Esophagus muscularis mucosa (tissue), 4 donors: ENCODE measurements at regions not wholly inside any gene's neighbourhood (a gene's known extent, or its start where the extent isn't known, plus 50 kb on each side); places are given as distances from the start of the nearest gene placed in this dataset.

Experiments
- DNase-seq: peaks from one replicate; pipeline ENCODE4 v3.0.0-alpha.2; 2017; ENCODE audit errors: extremely low spot score
- H3K27ac ChIP-seq, 4 donors: fragments of 200-600 bp; sonication (generic); replicated peaks in 1 of 4; 1 replicate in 3 of 4; 2 replicates in 1 of 4; pipeline ENCODE4 v1.5.1; 2016 to 2019; ENCODE audit warnings: mild to moderate bottlenecking in 1 of 4
- H3K27me3 ChIP-seq, 4 donors: fragments of 200-600 bp; sonication (generic); one replicate each; pipeline versions ENCODE4 v1.5.1 to v1.6.0; 2016 to 2019
- H3K36me3 ChIP-seq, 4 donors: fragments of 200-600 bp; sonication (generic); one replicate each; pipeline ENCODE4 v1.5.1; 2016 to 2019
- H3K4me1 ChIP-seq, 4 donors: fragments of 200-600 bp; sonication (generic); one replicate each; pipeline ENCODE4 v1.5.1; 2016 to 2019
- H3K4me3 ChIP-seq, 4 donors: fragments of 200-600 bp; sonication (generic); 1 replicate in 2 of 4; 2 replicates in 2 of 4; pipeline ENCODE4 v1.5.1; 2016 to 2019; ENCODE audit warnings: mild to moderate bottlenecking in 4 of 4, moderate library complexity in 1 of 4
- H3K9me3 ChIP-seq, 4 donors: fragments of 200-600 bp; sonication (generic); 1 replicate in 3 of 4; 2 replicates in 1 of 4; pipeline ENCODE4 v1.5.1; 2016 to 2019
- CTCF ChIP-seq, 3 experiments: fragments of 200-600 bp in 2 of 3; fragments of 450-650 bp in 1 of 3; sonication (generic) in 2 of 3; IDR thresholded peaks; one replicate each; pipeline ENCODE4 v1.5.1; 2017 to 2019; ENCODE audit warnings: antibody characterized with exemption in 3 of 3, mild to moderate bottlenecking in 2 of 3, moderate library complexity in 1 of 3
- EP300 ChIP-seq: sonication (generic); formaldehyde crosslinking; IDR thresholded peaks from one replicate; pipeline ENCODE4 v1.6.1; 2017; ENCODE audit warnings: antibody characterized with exemption
- POLR2A ChIP-seq: fragments of 450-650 bp; IDR thresholded peaks from one replicate; pipeline ENCODE4 v1.6.1; 2017; ENCODE audit warnings: antibody characterized with exemption, moderate library complexity, mild to moderate bottlenecking, low read depth
- POLR2AphosphoS5 ChIP-seq, 2 donors: sonication (generic); formaldehyde crosslinking; IDR thresholded peaks; one replicate each; pipeline ENCODE4 v1.6.1; 2017; ENCODE audit warnings: antibody characterized with exemption in 2 of 2
- WGBS: methylation state at CpG from one replicate; pipeline ENCODE4 v1.1.5; 2018; 5-methylcytosine and 5-hydroxymethylcytosine counted together
- intact Hi-C: fragments of 100-400 bp; cut with DNase I; formaldehyde crosslinking; loops from one replicate; pipeline ENCODE4 v1.15.1; 2023

- Histone ChIP-seq H3K4me3 (no peak overlapping the region), H3K27ac (no peak overlapping the region), H3K4me1 (peaks cover 0 to 10% (median 3%) of the 10 kb centered on the region in 4 donors), H3K9me3 (no peaks in the 10 kb centered on the region), H3K36me3 (no peaks in the 10 kb centered on the region), H3K27me3 (no peaks in the 10 kb centered on the region)
- intact Hi-C loops, result no loop called here
- no peak for TF ChIP-seq POLR2A
- TF ChIP-seq POLR2AphosphoS5 (IDR thresholded peaks at IDR 0.05), result no peak
- no peak for TF ChIP-seq CTCF (IDR thresholded peaks at IDR 0.05)
- no peak for TF ChIP-seq EP300
- WGBS, result 96% methylated on average over 2 of the region's 2 CpGs
- no peak for DNase-seq
Observed at GRCh38 chr6:158912655-158913054, 87.3 kb downstream of the RSPH3 start.

GRCh38 chr6:158911746-158912480 is 88.1 kb downstream of the RSPH3 start:
- no peaks in the 10 kb centered on the region for H3K27me3 ChIP-seq
- no peak for DNase-seq
- no peak overlapping the region for H3K27ac ChIP-seq
- no peaks in the 10 kb centered on the region for H3K9me3 ChIP-seq
- no peak overlapping the region for H3K4me3 ChIP-seq
- H3K36me3 ChIP-seq, result no peaks in the 10 kb centered on the region
- 69% methylated on average over 5 of the region's 5 CpGs for WGBS
- H3K4me1 ChIP-seq, result peaks cover 0 to 2% (median 0%) of the 10 kb centered on the region in 4 donors
- intact Hi-C loops, result no loop called here
- TF ChIP-seq POLR2A, result no peak
- TF ChIP-seq EP300, result no peak
- no peak for TF ChIP-seq CTCF (IDR thresholded peaks at IDR 0.05)
- no peak for TF ChIP-seq POLR2AphosphoS5 (IDR thresholded peaks at IDR 0.05)

GRCh38 chr6:158910484-158911440 is 89.2 kb downstream of the RSPH3 start:
- Histone ChIP-seq H3K9me3 (peaks cover 0 to 9% (median 5%) of the 10 kb centered on the region in 4 donors), H3K27me3 (no peaks in the 10 kb centered on the region), H3K4me1 (no peaks in the 10 kb centered on the region), H3K27ac (no peak overlapping the region), H3K4me3 (no peak overlapping the region), H3K36me3 (no peaks in the 10 kb centered on the region)
- TF ChIP-seq CTCF (IDR thresholded peaks at IDR 0.05) (no peak), EP300 (no peak), POLR2AphosphoS5 (IDR thresholded peaks at IDR 0.05) (no peak), POLR2A (no peak)
- 73% methylated on average over 12 of the region's 12 CpGs for WGBS
- intact Hi-C loops, result no loop called here
- no peak for DNase-seq

- peaks cover 0 to 17% (median 13%) of the 10 kb centered on the region in 4 donors for H3K9me3 ChIP-seq
- DNase-seq, result no peak
- no peak overlapping the region for H3K4me3 ChIP-seq
- no peak for TF ChIP-seq EP300
- TF ChIP-seq CTCF (IDR thresholded peaks at IDR 0.05), result no peak
- TF ChIP-seq POLR2AphosphoS5 (IDR thresholded peaks at IDR 0.05), result no peak
- TF ChIP-seq POLR2A, result no peak
- H3K27me3 ChIP-seq, result no peaks in the 10 kb centered on the region
- no peaks in the 10 kb centered on the region for H3K4me1 ChIP-seq
- intact Hi-C loops, result no loop called here
- 83% methylated on average over 13 of the region's 13 CpGs for WGBS
- H3K27ac ChIP-seq, result no peak overlapping the region
- H3K36me3 ChIP-seq, result no peaks in the 10 kb centered on the region
Observed at GRCh38 chr6:158909938-158910337, 90.1 kb downstream of the RSPH3 start.
